Erythroblast (primary cell): ENCODE measurements at regions not wholly inside any gene's neighbourhood (a gene's known extent, or its start where the extent isn't known, plus 50 kb on each side); places are given as distances from the start of the nearest gene placed in this dataset.

Experiments used
- GATA1 ChIP-seq: IDR thresholded peaks from 2 replicates; pipeline ENCODE4 v1.6.1; 2011; ENCODE audit warnings: low read depth, mild to moderate bottlenecking, control low read depth, low read length, moderate library complexity
- POLR2A ChIP-seq: IDR thresholded peaks from 2 replicates; pipeline ENCODE4 v1.6.1; 2011; ENCODE audit warnings: mild to moderate bottlenecking, low read length

DNA sequence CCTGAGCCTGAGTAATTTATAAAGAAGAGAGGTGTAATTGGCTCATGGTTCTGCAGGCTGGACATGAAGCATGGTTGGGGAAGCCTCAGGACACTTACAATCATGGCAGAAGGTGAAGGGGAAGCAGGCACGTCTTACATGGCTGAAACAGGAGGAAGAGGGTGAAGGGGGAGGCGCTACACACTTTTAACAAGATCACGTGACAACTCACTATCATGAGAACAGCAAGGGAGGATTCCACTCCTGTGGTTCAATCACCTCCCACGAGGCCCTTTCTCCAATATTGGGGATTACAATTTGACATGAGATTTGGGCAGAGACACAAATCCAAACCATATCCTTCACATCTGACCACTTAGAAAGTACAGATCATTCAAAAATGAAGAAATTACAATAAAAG, 110.6 kb upstream of the SHISA6 start:
- TF ChIP-seq POLR2A, result no peak
- TF ChIP-seq GATA1, result no peak
